Astrocyte of the cerebellum (primary cell): ENCODE measurements at regions not wholly inside any gene's neighbourhood (a gene's known extent, or its start where the extent isn't known, plus 50 kb on each side); places are given as distances from the start of the nearest gene placed in this dataset.

Experiments used
- DNase-seq: peaks from one replicate; pipeline ENCODE4 v3.0.0-alpha.2; 2011; ENCODE audit warnings: low read depth
- H3K4me3 ChIP-seq: 2 replicates; pipeline ENCODE4 v1.5.1; 2011; ENCODE audit warnings: mild to moderate bottlenecking, low read depth, low read length, moderate library complexity
- CTCF ChIP-seq: IDR thresholded peaks from 2 replicates; pipeline ENCODE4 v1.5.1; 2012; ENCODE audit warnings: low read length, low read depth, moderate library complexity, mild to moderate bottlenecking; ENCODE audit errors: missing control alignments
- in situ Hi-C: cut with HindIII; loops from 2 replicates; pipeline ENCODE4 v1.10.0; 2017; ENCODE audit warnings: low sequenced_read_pairs

DNA sequence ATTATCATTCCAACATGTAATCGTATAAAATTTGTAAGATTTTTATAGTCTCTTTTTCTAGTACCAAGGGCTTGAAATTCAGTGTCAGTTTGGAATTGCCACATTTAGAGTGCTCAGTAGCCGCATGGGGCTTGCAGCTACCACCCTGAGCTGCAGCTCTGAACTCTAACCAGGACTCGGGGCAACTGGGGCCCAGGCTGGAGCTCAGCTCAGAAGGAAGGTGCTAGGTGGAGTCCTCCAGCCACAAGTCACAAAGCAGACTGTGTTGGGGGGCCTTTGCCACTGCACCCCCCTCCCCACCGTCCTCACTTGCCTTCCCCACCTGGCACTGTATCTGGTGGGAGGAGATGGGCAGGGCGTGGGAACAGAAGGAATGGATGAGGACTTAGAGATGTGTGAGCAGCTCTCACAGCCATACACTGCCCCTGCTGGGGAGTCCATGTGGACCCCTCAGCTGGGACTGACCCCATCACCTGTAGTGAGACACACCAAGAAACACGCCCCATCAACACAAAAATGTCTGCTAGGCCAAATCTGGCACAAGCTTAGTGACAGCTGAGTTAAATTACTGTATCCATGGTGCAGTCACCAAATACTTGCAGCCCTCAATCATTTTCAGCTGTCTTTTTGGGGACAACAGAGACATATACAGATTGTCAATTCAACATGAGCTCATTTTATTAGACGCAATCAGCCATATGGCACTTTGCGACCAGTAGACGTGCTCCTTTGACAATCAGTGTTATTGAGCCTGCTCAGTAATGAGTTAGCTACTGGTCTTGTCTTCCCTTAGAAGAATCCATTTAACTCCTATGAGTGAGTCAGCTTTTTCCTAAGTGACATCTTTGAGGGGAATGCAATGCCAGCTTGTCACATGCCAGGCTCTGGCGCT lies 241.7 kb upstream of the RAB4A start:
- in situ Hi-C loops: loop anchor here (5.0 kb wide), 1 partner anchor 43 kb away; no protein-coding TSS in a partner anchor
- H3K4me3 ChIP-seq: no peak overlapping the region
- TF ChIP-seq CTCF: no peak
- DNase-seq: no peak

DNA sequence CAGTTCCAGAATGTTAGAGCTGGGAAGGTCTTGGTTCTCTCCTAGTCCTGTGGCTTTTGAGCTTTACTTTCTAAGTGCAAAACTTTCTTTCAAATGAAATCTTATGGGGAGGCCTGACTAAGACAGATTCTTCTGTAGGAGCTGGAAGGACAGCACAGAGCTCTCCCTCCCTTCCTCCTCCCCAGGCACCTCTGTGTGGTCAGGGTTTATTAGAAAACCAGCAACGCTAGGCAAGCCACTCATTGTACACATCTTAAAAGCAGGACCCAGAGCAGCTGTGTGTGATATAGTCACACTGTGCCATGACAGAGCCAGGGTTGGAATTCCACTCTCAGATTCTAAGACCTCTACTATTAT lies 241.1 kb upstream of the RAB4A start:
- no peak overlapping the region for H3K4me3 ChIP-seq
- no peak for DNase-seq
- in situ Hi-C loops: loop anchor here (5.0 kb wide), 1 partner anchor 42 kb away; no protein-coding TSS in a partner anchor
- no peak for TF ChIP-seq CTCF

GRCh38 chr1:229030630-229031029 lies 240.3 kb upstream of the RAB4A start:
- in situ Hi-C loops: no loop called here
- no peak for TF ChIP-seq CTCF
- DNase-seq: no peak
- H3K4me3 ChIP-seq: no peak overlapping the region

- no peak for DNase-seq
- in situ Hi-C loops: no loop called here
- TF ChIP-seq CTCF: no peak
- no peak overlapping the region for H3K4me3 ChIP-seq
Observed at GRCh38 chr1:229031061-229031460, 239.8 kb upstream of the RAB4A start.

- no peak for DNase-seq
- in situ Hi-C loops: no loop called here
- no peak overlapping the region for H3K4me3 ChIP-seq
- TF ChIP-seq CTCF: no peak
Observed at GRCh38 chr1:229031481-229032341, 239.2 kb upstream of the RAB4A start.

- H3K4me3 ChIP-seq: no peak overlapping the region
- no peak for DNase-seq
- in situ Hi-C loops: no loop called here
- no peak for TF ChIP-seq CTCF
Observed at GRCh38 chr1:229032375-229032774, 238.5 kb upstream of the RAB4A start.
